GM12878 (cell line): ENCODE measurements at regions not wholly inside any gene's neighbourhood (a gene's known extent, or its start where the extent isn't known, plus 50 kb on each side); places are given as distances from the start of the nearest gene placed in this dataset. TPM values are rescaled to one million over a fixed set of nuclear protein-coding genes. Genes with fewer than 3 reads are reported as not detected.

Source experiments
- ATAC-seq: fragments of 200-7000 bp; cut with Tn5 transposase; 3 replicates; pipeline ENCODE4 v1.9.1; 2020; ENCODE audit warnings: mild to moderate bottlenecking, moderate library complexity
- BruUV-seq: library from RNA; stranded (reverse); fragments of 400-500 nt; replicated peaks from 2 replicates; lab custom pipeline; 2021; lab: Mats Ljungman, UMichigan
- CTCF ChIA-PET: fragments of 300-600 bp; sonication (Branson Sonifier 250); formaldehyde crosslinking; extraction: SDS; loops from one replicate; lab custom pipeline; 2021; ENCODE audit warnings: inconsistent platforms; lab: Yijun Ruan, JAX
- POLR2A ChIA-PET: fragments of 350-600 bp; formaldehyde crosslinking; extraction: SDS; loops from one replicate; lab custom pipeline; 2021; ENCODE audit warnings: inconsistent platforms; lab: Charles Lee
- RAD21 ChIA-PET: fragments of 300-600 bp; sonication (Branson Sonifier 250); formaldehyde crosslinking; loops from one replicate; lab custom pipeline; 2023; ENCODE audit warnings: antibody characterized with exemption; ENCODE audit not compliant: unreplicated experiment; lab: Charles Lee
- SMC1A ChIA-PET: fragments of 300-600 bp; sonication (Branson Sonifier 250); formaldehyde crosslinking; loops from one replicate; lab custom pipeline; 2023; ENCODE audit not compliant: unreplicated experiment, uncharacterized antibody; lab: Charles Lee
- DNase-seq: peaks from one replicate; pipeline ENCODE4 v3.0.0-alpha.2; 2011; ENCODE audit warnings: low read depth, low spot score
- FAIRE-seq: peaks from 3 replicates; lab custom pipeline; 2011; peaks lifted over from hg19 to GRCh38; lab: Jason Lieb, UNC
- H2AFZ ChIP-seq: 2 replicates; pipeline ENCODE4 v1.6.0; 2011; ENCODE audit warnings: low read depth, low read length, control low read depth; ENCODE audit not compliant: control insufficient read depth
- H3K27ac ChIP-seq: 2 replicates; pipeline ENCODE4 v1.5.1; 2011; ENCODE audit warnings: control low read depth; ENCODE audit not compliant: control insufficient read depth, insufficient read depth
- H3K27me3 ChIP-seq, 2 experiments: replicated peaks in 1 of 2; 2 replicates each; pipeline versions ENCODE4 v1.6.0 to v1.6.1; 2011; ENCODE audit warnings: low read length in 1 of 2; ENCODE audit not compliant: control insufficient read depth in 2 of 2, insufficient read depth in 2 of 2
- H3K36me3 ChIP-seq, 2 experiments: 2 replicates each; pipeline ENCODE4 v1.5.1; 2011; ENCODE audit warnings: low read length in 1 of 2; ENCODE audit not compliant: control insufficient read depth in 2 of 2, insufficient read depth in 2 of 2
- H3K4me1 ChIP-seq: 2 replicates; pipeline ENCODE4 v1.6.1; 2011; ENCODE audit warnings: mild to moderate bottlenecking, low read length, moderate library complexity, mixed read lengths; ENCODE audit not compliant: control insufficient read depth, insufficient read depth
- H3K4me2 ChIP-seq: 2 replicates; pipeline ENCODE4 v1.6.0; 2011; ENCODE audit warnings: control low read depth; ENCODE audit not compliant: control insufficient read depth, insufficient read depth
- H3K4me3 ChIP-seq: fragments of 200-600 bp; sonication (generic); 2 replicates; pipeline ENCODE4 v1.5.1; 2016
- H3K79me2 ChIP-seq: 2 replicates; pipeline ENCODE4 v1.6.0; 2011; ENCODE audit warnings: low read length; ENCODE audit not compliant: control insufficient read depth, insufficient read depth
- H3K9ac ChIP-seq: 2 replicates; pipeline ENCODE4 v1.8.0; 2011; ENCODE audit warnings: low read length, control low read depth, mixed read lengths; ENCODE audit not compliant: control insufficient read depth, insufficient read depth
- H3K9me3 ChIP-seq: replicated peaks from 3 replicates; pipeline ENCODE4 v1.5.1; 2011; ENCODE audit warnings: mild to moderate bottlenecking, low read length; ENCODE audit not compliant: control insufficient read depth, insufficient read depth
- H4K20me1 ChIP-seq: 2 replicates; pipeline ENCODE4 v1.6.0; 2011; ENCODE audit not compliant: control insufficient read depth, insufficient read depth
- ATF2 ChIP-seq: IDR thresholded peaks from 2 replicates; pipeline ENCODE4 v1.6.1; 2012; ENCODE audit warnings: low read length, inconsistent platforms
- CBFB ChIP-seq: IDR thresholded peaks from 2 replicates; pipeline ENCODE4 v1.6.1; 2016; ENCODE audit warnings: antibody characterized with exemption, low read depth
- ESRRA ChIP-seq: IDR thresholded peaks from 2 replicates; pipeline ENCODE4 v1.6.1; 2012; ENCODE audit warnings: mild to moderate bottlenecking, low read length, improper control_type of control experiment
- FOXM1 ChIP-seq: IDR thresholded peaks from 2 replicates; pipeline ENCODE4 v1.6.1; 2012; ENCODE audit warnings: low read depth, mild to moderate bottlenecking, inconsistent platforms, low read length, moderate library complexity
- JUNB ChIP-seq: IDR thresholded peaks from 2 replicates; pipeline ENCODE4 v1.6.1; 2016; ENCODE audit warnings: antibody characterized with exemption, mild to moderate bottlenecking
- RELA ChIP-seq: fragments of 450-650 bp; IDR thresholded peaks from 2 replicates; pipeline ENCODE4 v1.8.0; 2014; ENCODE audit warnings: borderline replicate concordance; ENCODE audit not compliant: partially characterized antibody
- REST ChIP-seq: IDR thresholded peaks from 2 replicates; pipeline ENCODE4 v1.6.1; 2012; ENCODE audit warnings: mild to moderate bottlenecking, low read depth, low read length
- TCF7 ChIP-seq: IDR thresholded peaks from 2 replicates; pipeline ENCODE4 v1.6.1; 2014; ENCODE audit warnings: antibody characterized with exemption, borderline replicate concordance
- WGBS: methylation state at CpG from one replicate; pipeline ENCODE4 v1.1.6; 2016; ENCODE audit warnings: low lambda C conversion rate; ENCODE audit not compliant: insufficient replicate concordance, insufficient coverage; ENCODE audit errors: missing lambda C conversion rate; 5-methylcytosine and 5-hydroxymethylcytosine counted together
- in situ Hi-C: fragments of 300-500 bp; cut with MboI; formaldehyde crosslinking; loops from 9 replicates; pipeline ENCODE4 v1.14.3; 2018; ENCODE audit warnings: mixed read lengths
- intact Hi-C: fragments of 100-400 bp; cut with micrococcal nuclease; formaldehyde crosslinking; loops from one replicate; pipeline ENCODE4 v1.14.2; 2022; ENCODE audit not compliant: unreplicated experiment
- small RNA-seq: library from RNA; depleted of rRNA; stranded (forward); fragments of <200 nt; gene quantifications from one replicate; pipeline ENCODE3, GENCODE V24; 2014
- TF ChIP-seq, protein P1 (sequence below): IDR thresholded peaks from 2 replicates; pipeline ENCODE4 v1.6.1; 2011; ENCODE audit warnings: borderline replicate concordance, low read depth, mild to moderate bottlenecking, moderate library complexity, low read length; ENCODE audit not compliant: insufficient read depth, poor library complexity, severe bottlenecking

GRCh38 chr18:8554354-8554753, 54.9 kb upstream of the RAB12 start (continued):
- TF ChIP-seq ATF2 (no peak), CBFB (no peak), ESRRA (no peak), TCF7 (no peak), JUNB (no peak)
- TF ChIP-seq, protein P1, sequence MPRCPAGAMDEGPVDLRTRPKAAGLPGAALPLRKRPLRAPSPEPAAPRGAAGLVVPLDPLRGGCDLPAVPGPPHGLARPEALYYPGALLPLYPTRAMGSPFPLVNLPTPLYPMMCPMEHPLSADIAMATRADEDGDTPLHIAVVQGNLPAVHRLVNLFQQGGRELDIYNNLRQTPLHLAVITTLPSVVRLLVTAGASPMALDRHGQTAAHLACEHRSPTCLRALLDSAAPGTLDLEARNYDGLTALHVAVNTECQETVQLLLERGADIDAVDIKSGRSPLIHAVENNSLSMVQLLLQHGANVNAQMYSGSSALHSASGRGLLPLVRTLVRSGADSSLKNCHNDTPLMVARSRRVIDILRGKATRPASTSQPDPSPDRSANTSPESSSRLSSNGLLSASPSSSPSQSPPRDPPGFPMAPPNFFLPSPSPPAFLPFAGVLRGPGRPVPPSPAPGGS = no peak

GRCh38 chr18:8556424-8556823, 52.8 kb upstream of the RAB12 start:
- TF ChIP-seq FOXM1 (no peak), RELA (no peak), REST (no peak)
- H3K79me2 ChIP-seq = no peaks in the 10 kb centered on the region
- no peaks in the 10 kb centered on the region for H3K4me1 ChIP-seq
- 38% methylated on average over 4 of the region's 4 CpGs for WGBS
- no peak overlapping the region for H3K27ac ChIP-seq
- DNase-seq (no peak), ATAC-seq (no peak), FAIRE-seq (no peak)
- SMC1A ChIA-PET = no interaction called here
- no peak overlapping the region for H3K4me3 ChIP-seq
- BruUV-seq = no TSS peak
- H3K9me3 ChIP-seq = no peaks in the 10 kb centered on the region
- intact Hi-C loops = no loop called here
- no peak overlapping the region for H3K9ac ChIP-seq
- no peak overlapping the region for H3K4me2 ChIP-seq
- H4K20me1 ChIP-seq = no peaks in the 10 kb centered on the region
- CTCF ChIA-PET = no interaction called here
- H3K36me3 ChIP-seq = no peaks in the 10 kb centered on the region
- in situ Hi-C loops = no loop called here
- no peak overlapping the region for H2AFZ ChIP-seq
- no peaks in the 10 kb centered on the region for H3K27me3 ChIP-seq
- POLR2A ChIA-PET = no interaction called here
- RAD21 ChIA-PET = no interaction called here

Small RNAs in the stretch of these regions (small RNA-seq; reads per million reads assigned to genes)
- gene RN7SL50P = not detected
